Caki2 (cell line): ENCODE measurements at regions not wholly inside any gene's neighbourhood (a gene's known extent, or its start where the extent isn't known, plus 50 kb on each side); places are given as distances from the start of the nearest gene placed in this dataset.

Source experiments
- DNase-seq: peaks from one replicate; pipeline ENCODE4 v3.0.0-alpha.2; 2015; ENCODE audit warnings: low read depth
- in situ Hi-C: cut with HindIII; loops from 2 replicates; pipeline ENCODE4 v1.10.0; 2016; ENCODE audit warnings: low sequenced_read_pairs, low pct_unique_long_range_greater_than_20kb, mixed read lengths

GRCh38 chr7:156169474-156170370, 357.5 kb upstream of the SHH start:
- in situ Hi-C loops: no loop called here
- no peak for DNase-seq

- no peak for DNase-seq
- in situ Hi-C loops: no loop called here
These were observed 356.2 kb upstream of the SHH start for GRCh38 chr7:156168434-156168833.

- no peak for DNase-seq
- in situ Hi-C loops: no loop called here
These were observed 355.7 kb upstream of the SHH start for GRCh38 chr7:156167987-156168386.

GRCh38 chr7:156167417-156167807, 355.1 kb upstream of the SHH start:
- in situ Hi-C loops: no loop called here
- no peak for DNase-seq

- no peak for DNase-seq
- in situ Hi-C loops: no loop called here
These were observed 354.6 kb upstream of the SHH start for GRCh38 chr7:156166692-156167416.

GRCh38 chr7:156163747-156164146, 351.5 kb upstream of the SHH start:
- no peak for DNase-seq
- in situ Hi-C loops: no loop called here

GRCh38 chr7:156162451-156162850, 350.2 kb upstream of the SHH start:
- DNase-seq: no peak
- in situ Hi-C loops: no loop called here

GRCh38 chr7:156160811-156161210, 348.5 kb upstream of the SHH start:
- in situ Hi-C loops: no loop called here
- DNase-seq: peak; percentile 38

GRCh38 chr7:156158693-156159092, 346.4 kb upstream of the SHH start:
- in situ Hi-C loops: no loop called here
- DNase-seq: no peak

- in situ Hi-C loops: no loop called here
- DNase-seq: no peak
These were observed 345.9 kb upstream of the SHH start for GRCh38 chr7:156158213-156158612.

- DNase-seq: no peak
- in situ Hi-C loops: no loop called here
These were observed 345.2 kb upstream of the SHH start for GRCh38 chr7:156157409-156158012.

- peak; percentile 19 for DNase-seq
These were observed 344.6 kb upstream of the SHH start for GRCh38 chr7:156156734-156157408.

GRCh38 chr7:156155988-156156733, 343.9 kb upstream of the SHH start:
- DNase-seq: no peak
- in situ Hi-C loops: no loop called here

More at GRCh38 chr7:156156734-156157408, 344.6 kb upstream of the SHH start:
- in situ Hi-C loops: no loop called here

GRCh38 chr7:156153590-156153989, 341.3 kb upstream of the SHH start:
- in situ Hi-C loops: no loop called here
- no peak for DNase-seq

GRCh38 chr7:156152390-156152789, 340.1 kb upstream of the SHH start:
- DNase-seq: no peak
- in situ Hi-C loops: no loop called here

- in situ Hi-C loops: no loop called here
- peak; percentile 25 for DNase-seq
These were observed 339.4 kb upstream of the SHH start for GRCh38 chr7:156151658-156152057.

- in situ Hi-C loops: no loop called here
- DNase-seq: no peak
These were observed 338.8 kb upstream of the SHH start for GRCh38 chr7:156151078-156151477.

- DNase-seq: no peak
- in situ Hi-C loops: no loop called here
These were observed 336.7 kb upstream of the SHH start for GRCh38 chr7:156148995-156149394.
